Suprapubic skin (tissue), 3 donors: ENCODE measurements at regions not wholly inside any gene's neighbourhood (a gene's known extent, or its start where the extent isn't known, plus 50 kb on each side); places are given as distances from the start of the nearest gene placed in this dataset.

Experiments used
- EP300 ChIP-seq: sonication (generic); formaldehyde crosslinking; IDR thresholded peaks from one replicate; pipeline ENCODE4 v1.6.1; 2017; ENCODE audit warnings: antibody characterized with exemption
- TF ChIP-seq, protein P1 (sequence below), 2 donors: fragments of 200-600 bp in 1 of 2; fragments of 450-650 bp in 1 of 2; sonication (generic) in 1 of 2; IDR thresholded peaks; one replicate each; pipeline ENCODE4 v1.5.1; 2016 to 2019; ENCODE audit warnings: antibody characterized with exemption in 2 of 2, mild to moderate bottlenecking in 1 of 2, moderate library complexity in 1 of 2

DNA sequence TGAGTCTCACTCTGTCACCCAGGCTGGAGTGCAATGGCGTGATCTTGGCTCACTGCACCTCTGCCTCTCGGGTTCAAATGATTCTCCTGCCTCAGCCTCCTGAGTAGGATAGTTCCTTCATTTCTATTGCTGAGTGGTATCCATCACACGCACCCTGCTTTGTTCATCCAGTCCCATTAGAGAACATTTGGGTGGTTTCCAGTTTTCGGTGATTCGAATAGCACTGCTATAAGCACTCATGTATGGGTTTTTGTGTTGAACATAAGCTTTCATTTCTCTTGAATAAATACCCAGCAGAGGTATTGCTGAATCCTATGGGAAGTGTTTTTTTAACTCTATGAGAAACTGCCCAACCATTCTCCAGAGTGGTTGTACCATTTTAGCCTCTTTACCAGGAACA lies 147.3 kb downstream of the DDX1 start:
- TF ChIP-seq, protein P1, sequence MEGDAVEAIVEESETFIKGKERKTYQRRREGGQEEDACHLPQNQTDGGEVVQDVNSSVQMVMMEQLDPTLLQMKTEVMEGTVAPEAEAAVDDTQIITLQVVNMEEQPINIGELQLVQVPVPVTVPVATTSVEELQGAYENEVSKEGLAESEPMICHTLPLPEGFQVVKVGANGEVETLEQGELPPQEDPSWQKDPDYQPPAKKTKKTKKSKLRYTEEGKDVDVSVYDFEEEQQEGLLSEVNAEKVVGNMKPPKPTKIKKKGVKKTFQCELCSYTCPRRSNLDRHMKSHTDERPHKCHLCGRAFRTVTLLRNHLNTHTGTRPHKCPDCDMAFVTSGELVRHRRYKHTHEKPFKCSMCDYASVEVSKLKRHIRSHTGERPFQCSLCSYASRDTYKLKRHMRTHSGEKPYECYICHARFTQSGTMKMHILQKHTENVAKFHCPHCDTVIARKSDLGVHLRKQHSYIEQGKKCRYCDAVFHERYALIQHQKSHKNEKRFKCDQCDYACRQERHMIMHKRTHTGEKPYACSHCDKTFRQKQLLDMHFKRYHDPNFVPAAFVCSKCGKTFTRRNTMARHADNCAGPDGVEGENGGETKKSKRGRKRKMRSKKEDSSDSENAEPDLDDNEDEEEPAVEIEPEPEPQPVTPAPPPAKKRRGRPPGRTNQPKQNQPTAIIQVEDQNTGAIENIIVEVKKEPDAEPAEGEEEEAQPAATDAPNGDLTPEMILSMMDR (IDR thresholded peaks at IDR 0.05), result no peak
- no peak for TF ChIP-seq EP300
